Mucosa of stomach (tissue), 1 donor: ENCODE measurements at regions not wholly inside any gene's neighbourhood (a gene's known extent, or its start where the extent isn't known, plus 50 kb on each side); places are given as distances from the start of the nearest gene placed in this dataset.
"Not testable (repeated sequence)": the region's sequence is repeated elsewhere in the genome, so short reads cannot be mapped to it uniquely, and the experiment has no call there.

Source experiments
- H3K27me3 ChIP-seq: one replicate; pipeline ENCODE4 v1.7.0; 2013; ENCODE audit warnings: mild to moderate bottlenecking, low read length; ENCODE audit not compliant: control insufficient read depth, insufficient read depth
- H3K36me3 ChIP-seq: one replicate; pipeline ENCODE4 v1.7.0; 2013; ENCODE audit warnings: low read length; ENCODE audit not compliant: control insufficient read depth, insufficient read depth
- H3K4me1 ChIP-seq: one replicate; pipeline ENCODE4 v1.7.0; 2013; ENCODE audit warnings: mild to moderate bottlenecking, low read length; ENCODE audit not compliant: control insufficient read depth, insufficient read depth
- H3K4me3 ChIP-seq: one replicate; pipeline ENCODE4 v1.7.0; 2013; ENCODE audit warnings: low read length
- H3K9ac ChIP-seq: one replicate; pipeline ENCODE4 v1.7.0; 2013; ENCODE audit warnings: mild to moderate bottlenecking, low read length, moderate library complexity
- H3K9me3 ChIP-seq: one replicate; pipeline ENCODE4 v1.7.0; 2013; ENCODE audit warnings: mild to moderate bottlenecking, low read length, moderate library complexity; ENCODE audit not compliant: control insufficient read depth
- donor health status: Pancreatic carcinoma.

GRCh38 chr5:1710091-1710490 is 89.5 kb downstream of the MRPL36 start:
- H3K36me3 ChIP-seq, H3K4me3 ChIP-seq, H3K9ac ChIP-seq, H3K4me1 ChIP-seq, H3K27me3 ChIP-seq, H3K9me3 ChIP-seq: not testable (repeated sequence)

- Histone ChIP-seq H3K4me1 (peaks cover 4% of the 10 kb centered on the region), H3K9me3 (no peaks in the 10 kb centered on the region), H3K36me3 (no peaks in the 10 kb centered on the region), H3K27me3 (no peaks in the 10 kb centered on the region), H3K9ac (no peak overlapping the region), H3K4me3 (no peak overlapping the region)
Observed at GRCh38 chr5:1709171-1709803, 90.3 kb downstream of the MRPL36 start.

GRCh38 chr5:1708592-1709141 is 91.0 kb downstream of the MRPL36 start:
- Histone ChIP-seq H3K4me1 (peaks cover 4% of the 10 kb centered on the region), H3K4me3 (no peak overlapping the region), H3K36me3 (no peaks in the 10 kb centered on the region), H3K27me3 (no peaks in the 10 kb centered on the region), H3K9me3 (no peaks in the 10 kb centered on the region), H3K9ac (no peak overlapping the region)

- no peaks in the 10 kb centered on the region for H3K36me3 ChIP-seq
- no peaks in the 10 kb centered on the region for H3K27me3 ChIP-seq
- H3K4me1 ChIP-seq: peaks cover 4% of the 10 kb centered on the region
- no peak overlapping the region for H3K4me3 ChIP-seq
- H3K9ac ChIP-seq: no peak overlapping the region
- no peaks in the 10 kb centered on the region for H3K9me3 ChIP-seq
Observed at GRCh38 chr5:1707467-1707866, 92.2 kb downstream of the MRPL36 start.

GRCh38 chr5:1706428-1706827 is 93.2 kb downstream of the MRPL36 start:
- Histone ChIP-seq H3K27me3 (no peaks in the 10 kb centered on the region), H3K9me3 (no peaks in the 10 kb centered on the region)

GRCh38 chr5:1706021-1706420 is 93.6 kb downstream of the MRPL36 start:
- peaks cover 4% of the 10 kb centered on the region for H3K4me1 ChIP-seq
- no peak overlapping the region for H3K4me3 ChIP-seq
- no peaks in the 10 kb centered on the region for H3K27me3 ChIP-seq
- H3K9me3 ChIP-seq: no peaks in the 10 kb centered on the region
- no peaks in the 10 kb centered on the region for H3K36me3 ChIP-seq
- no peak overlapping the region for H3K9ac ChIP-seq

More at GRCh38 chr5:1706428-1706827, 93.2 kb downstream of the MRPL36 start:
- Histone ChIP-seq H3K36me3 (no peaks in the 10 kb centered on the region), H3K4me1 (peaks cover 4% of the 10 kb centered on the region), H3K9ac (no peak overlapping the region), H3K4me3 (no peak overlapping the region)

- Histone ChIP-seq H3K4me1 (peaks cover 4% of the 10 kb centered on the region), H3K27me3 (no peaks in the 10 kb centered on the region), H3K4me3 (no peak overlapping the region), H3K9me3 (no peaks in the 10 kb centered on the region), H3K36me3 (no peaks in the 10 kb centered on the region), H3K9ac (no peak overlapping the region)
Observed at GRCh38 chr5:1704676-1705075, 95.0 kb downstream of the MRPL36 start.

GRCh38 chr5:1704266-1704665 is 95.4 kb downstream of the MRPL36 start:
- H3K27me3 ChIP-seq: no peaks in the 10 kb centered on the region

GRCh38 chr5:1703352-1704050 is 96.1 kb downstream of the MRPL36 start:
- H3K4me1 ChIP-seq: no peaks in the 10 kb centered on the region
- H3K36me3 ChIP-seq: no peaks in the 10 kb centered on the region
- H3K4me3 ChIP-seq: no peak overlapping the region
- no peaks in the 10 kb centered on the region for H3K9me3 ChIP-seq
- no peaks in the 10 kb centered on the region for H3K27me3 ChIP-seq
- H3K9ac ChIP-seq: no peak overlapping the region

More at GRCh38 chr5:1704266-1704665, 95.4 kb downstream of the MRPL36 start:
- Histone ChIP-seq H3K9ac (no peak overlapping the region), H3K4me1 (peaks cover 1% of the 10 kb centered on the region), H3K9me3 (no peaks in the 10 kb centered on the region), H3K36me3 (no peaks in the 10 kb centered on the region), H3K4me3 (no peak overlapping the region)

GRCh38 chr5:1702318-1702717 is 97.3 kb downstream of the MRPL36 start:
- no peak overlapping the region for H3K9ac ChIP-seq
- no peaks in the 10 kb centered on the region for H3K36me3 ChIP-seq
- H3K4me3 ChIP-seq: no peak overlapping the region
- H3K27me3 ChIP-seq: no peaks in the 10 kb centered on the region
- no peaks in the 10 kb centered on the region for H3K4me1 ChIP-seq
- no peaks in the 10 kb centered on the region for H3K9me3 ChIP-seq

- no peaks in the 10 kb centered on the region for H3K4me1 ChIP-seq
- H3K4me3 ChIP-seq: no peak overlapping the region
- H3K36me3 ChIP-seq: no peaks in the 10 kb centered on the region
- no peak overlapping the region for H3K9ac ChIP-seq
- no peaks in the 10 kb centered on the region for H3K9me3 ChIP-seq
- H3K27me3 ChIP-seq: no peaks in the 10 kb centered on the region
Observed at GRCh38 chr5:1701884-1702283, 97.8 kb downstream of the MRPL36 start.

GRCh38 chr5:1701216-1701864 is 98.3 kb downstream of the MRPL36 start:
- Histone ChIP-seq H3K4me3 (no peak overlapping the region), H3K9me3 (no peaks in the 10 kb centered on the region), H3K9ac (no peak overlapping the region), H3K36me3 (no peaks in the 10 kb centered on the region), H3K27me3 (no peaks in the 10 kb centered on the region), H3K4me1 (no peaks in the 10 kb centered on the region)
